Ishikawa (cell line): ENCODE measurements at regions not wholly inside any gene's neighbourhood (a gene's known extent, or its start where the extent isn't known, plus 50 kb on each side); places are given as distances from the start of the nearest gene placed in this dataset.

ENCODE experiments used
- CEBPB ChIP-seq: IDR thresholded peaks from 2 replicates; pipeline ENCODE4 v1.6.1; 2012
- EP300 ChIP-seq: IDR thresholded peaks from 2 replicates; pipeline ENCODE4 v1.6.1; 2012; ENCODE audit warnings: borderline replicate concordance
- FOXM1 ChIP-seq: IDR thresholded peaks from 2 replicates; pipeline ENCODE4 v1.6.1; 2012; ENCODE audit warnings: low read depth, borderline replicate concordance
- RAD21 ChIP-seq: IDR thresholded peaks from 2 replicates; pipeline ENCODE4 v1.6.1; 2012; ENCODE audit warnings: low read depth
- TAF1 ChIP-seq: IDR thresholded peaks from 2 replicates; pipeline ENCODE4 v1.6.1; 2012; ENCODE audit warnings: low read depth, mild to moderate bottlenecking
- TCF12 ChIP-seq: IDR thresholded peaks from 2 replicates; pipeline ENCODE4 v1.6.1; 2012; ENCODE audit warnings: low read depth
- TEAD4 ChIP-seq: IDR thresholded peaks from 2 replicates; pipeline ENCODE4 v1.6.1; 2012
- YY1 ChIP-seq: IDR thresholded peaks from 2 replicates; pipeline ENCODE4 v1.6.1; 2012; ENCODE audit warnings: low read depth
- ZBTB7A ChIP-seq: IDR thresholded peaks from 2 replicates; pipeline ENCODE4 v1.6.1; 2012; ENCODE audit warnings: low read depth
- TF ChIP-seq, protein P1 (sequence below): IDR thresholded peaks from 2 replicates; pipeline ENCODE4 v1.6.1; 2012
- TF ChIP-seq, protein P2 (sequence below): IDR thresholded peaks from 2 replicates; pipeline ENCODE4 v1.6.1; 2012

DNA sequence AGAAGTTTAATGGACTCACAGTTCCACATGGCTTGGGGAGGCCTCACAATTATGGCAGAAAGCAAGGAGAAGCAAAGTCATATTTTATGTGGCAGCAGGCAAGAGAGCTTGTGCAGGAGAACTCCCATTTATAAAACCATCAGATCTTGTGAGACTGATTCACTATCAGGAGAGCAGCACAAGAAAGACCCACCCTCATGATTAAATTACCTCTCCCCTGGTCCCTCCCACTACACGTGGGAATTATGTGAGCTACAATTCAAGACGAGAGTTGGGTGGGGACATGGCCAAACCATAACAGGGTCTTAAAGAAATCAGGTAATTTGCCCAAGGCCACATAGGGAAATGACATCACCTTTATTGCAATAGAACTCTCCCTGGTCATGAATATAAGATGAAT lies 1073.3 kb upstream of the ACVR2A start:
- TF ChIP-seq EP300 (no peak), FOXM1 (no peak), TAF1 (no peak), CEBPB (no peak), RAD21 (no peak), YY1 (no peak), TCF12 (no peak), TEAD4 (no peak), ZBTB7A (no peak)
- TF ChIP-seq, protein P1, sequence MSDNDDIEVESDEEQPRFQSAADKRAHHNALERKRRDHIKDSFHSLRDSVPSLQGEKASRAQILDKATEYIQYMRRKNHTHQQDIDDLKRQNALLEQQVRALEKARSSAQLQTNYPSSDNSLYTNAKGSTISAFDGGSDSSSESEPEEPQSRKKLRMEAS, result no peak
- TF ChIP-seq, protein P2, sequence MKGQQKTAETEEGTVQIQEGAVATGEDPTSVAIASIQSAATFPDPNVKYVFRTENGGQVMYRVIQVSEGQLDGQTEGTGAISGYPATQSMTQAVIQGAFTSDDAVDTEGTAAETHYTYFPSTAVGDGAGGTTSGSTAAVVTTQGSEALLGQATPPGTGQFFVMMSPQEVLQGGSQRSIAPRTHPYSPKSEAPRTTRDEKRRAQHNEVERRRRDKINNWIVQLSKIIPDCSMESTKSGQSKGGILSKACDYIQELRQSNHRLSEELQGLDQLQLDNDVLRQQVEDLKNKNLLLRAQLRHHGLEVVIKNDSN, result no peak
